ENCODE measurements at regions not wholly inside any gene's neighbourhood (a gene's known extent, or its start where the extent isn't known, plus 50 kb on each side); places are given as distances from the start of the nearest gene placed in this dataset.
"Not testable (repeated sequence)": the region's sequence is repeated elsewhere in the genome, so short reads cannot be mapped to it uniquely, and the experiment has no call there.

GRCh38 chr1:121086249-121086648 is 97.9 kb downstream of the FAM72B start:
- not testable (repeated sequence) for TF ChIP-seq CTCF (IDR thresholded peaks at IDR 0.05; ENCODE audit: poor library complexity, severe bottlenecking); RAD21 (conservative IDR thresholded peaks at IDR 0.05); POLR2AphosphoS5 (IDR thresholded peaks at IDR 0.05); REST (IDR thresholded peaks at IDR 0.05; ENCODE audit: borderline replicate concordance); MXI1 (conservative IDR thresholded peaks at IDR 0.05; ENCODE audit: poor library complexity, severe bottlenecking); EP300 (conservative IDR thresholded peaks at IDR 0.05; ENCODE audit: poor library complexity, severe bottlenecking); EZH2 (IDR thresholded peaks at IDR 0.05; ENCODE audit: borderline replicate concordance, insufficient read depth, low read length, poor library complexity, severe bottlenecking); TAF1 (IDR thresholded peaks at IDR 0.05; ENCODE audit: low read depth)
